NCI-H82 treated with DMSO at 0.1 percent for 48 hours (cell line): ENCODE measurements at regions not wholly inside any gene's neighbourhood (a gene's known extent, or its start where the extent isn't known, plus 50 kb on each side); places are given as distances from the start of the nearest gene placed in this dataset.

ENCODE experiments used
- DNase-seq: peaks from one replicate; lab custom pipeline; 2025; ENCODE audit not compliant: unreplicated experiment; lab: John Stamatoyannopoulos, UW

DNA sequence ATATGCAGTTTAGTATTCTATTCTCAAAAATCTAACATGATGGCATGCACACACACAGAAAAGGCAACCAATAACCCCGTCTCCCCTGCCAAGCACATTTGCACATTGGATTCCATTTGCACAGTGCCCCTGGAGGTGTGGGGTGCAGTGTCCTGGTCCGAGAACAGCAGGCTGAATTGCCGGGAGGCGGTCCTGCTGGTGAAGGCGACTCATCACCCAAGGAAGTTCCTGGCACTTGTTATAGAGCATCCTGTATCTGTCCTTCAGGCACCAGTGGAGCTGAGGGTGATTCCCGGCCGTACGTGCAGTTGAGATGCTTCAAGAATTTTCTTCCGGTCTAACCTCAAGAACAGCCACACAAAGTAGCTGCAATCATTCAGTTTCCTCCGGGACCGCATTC lies 73.0 kb upstream of the RAB12 start:
- DNase-seq, result no peak

DNA sequence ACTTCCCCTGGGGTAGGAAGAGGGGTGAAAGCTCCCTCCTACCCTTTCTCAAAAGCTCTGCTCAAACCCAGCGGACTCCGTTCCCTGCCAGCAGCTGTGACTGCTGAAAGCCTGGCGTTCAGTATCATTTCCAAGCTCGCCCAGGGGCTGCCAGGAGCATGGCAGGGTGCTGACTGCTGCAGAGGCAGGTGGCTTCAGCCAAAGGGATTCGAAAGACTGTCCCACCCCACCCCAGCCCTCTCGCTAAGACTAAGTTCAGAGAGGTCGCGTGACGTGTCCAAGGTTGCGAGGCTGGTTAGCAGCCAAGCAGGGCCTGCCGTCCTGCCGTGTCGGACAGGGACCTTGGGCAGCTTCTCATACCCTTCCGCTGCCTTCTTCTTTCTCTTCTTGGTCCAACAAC lies 72.3 kb upstream of the RAB12 start:
- no peak for DNase-seq

DNA sequence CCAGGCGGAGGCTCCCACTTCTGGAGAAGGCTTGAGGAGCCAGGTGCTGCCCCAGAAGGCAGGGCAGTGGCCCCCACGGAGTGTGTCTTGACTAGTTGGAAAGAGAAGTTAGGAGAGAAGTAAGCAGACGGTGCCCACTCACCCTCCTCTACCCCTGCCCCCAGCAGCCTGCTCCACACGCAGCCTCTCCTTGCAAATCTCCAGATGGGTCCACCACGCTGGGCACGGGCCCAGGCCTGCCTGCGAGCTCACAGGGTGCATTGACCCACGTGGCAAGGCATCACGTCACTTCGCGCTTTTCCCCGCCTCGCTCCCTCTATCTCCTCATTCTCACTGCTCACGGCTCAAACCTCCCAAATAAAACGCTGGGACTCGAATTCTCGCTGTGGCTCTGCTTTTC lies 71.8 kb upstream of the RAB12 start:
- no peak for DNase-seq

DNA sequence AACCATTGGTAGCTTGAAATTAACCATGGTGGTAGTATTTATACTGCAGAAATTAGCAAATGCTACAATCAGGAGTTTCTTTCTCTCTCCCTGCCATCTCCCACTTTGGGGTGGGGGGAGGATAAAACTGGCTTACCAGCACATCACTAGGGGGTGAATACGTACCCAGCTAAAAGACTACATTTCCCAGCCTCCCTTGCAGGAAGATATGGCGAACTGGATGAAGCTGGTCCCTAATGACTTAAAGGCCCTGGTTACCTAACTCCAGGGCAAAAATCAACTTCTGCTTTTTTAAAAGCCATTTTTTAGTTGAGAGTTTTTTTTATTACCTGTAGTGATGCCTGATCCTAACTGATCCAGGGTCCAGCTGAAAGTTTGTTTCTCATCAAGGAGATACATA lies 70.3 kb upstream of the RAB12 start:
- no peak for DNase-seq

DNA sequence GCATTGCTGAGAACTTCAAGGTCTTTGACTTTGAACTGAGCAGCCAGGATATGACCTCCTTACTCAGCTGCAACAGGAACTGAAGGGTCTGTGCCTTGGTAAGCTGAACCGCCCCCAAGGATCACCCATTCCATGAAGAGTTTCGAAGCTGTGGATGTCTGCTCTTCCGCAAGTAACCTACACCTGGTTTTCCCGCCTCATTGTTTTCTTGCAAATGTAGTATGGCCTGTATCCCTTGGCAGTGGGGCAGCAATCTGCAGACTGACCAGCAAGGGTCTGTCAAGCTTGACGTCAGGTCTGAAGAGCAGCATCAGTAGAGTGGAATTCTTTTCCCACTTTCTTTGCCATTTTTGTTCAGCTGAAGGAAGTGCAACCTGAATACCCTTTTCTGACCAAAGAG lies 62.6 kb upstream of the RAB12 start:
- no peak for DNase-seq

- DNase-seq, result no peak
Observed at GRCh38 chr18:8548186-8548585, 61.1 kb upstream of the RAB12 start.

- no peak for DNase-seq
Observed at GRCh38 chr18:8549254-8549757, 59.9 kb upstream of the RAB12 start.

GRCh38 chr18:8552151-8552550 lies 57.1 kb upstream of the RAB12 start:
- DNase-seq, result no peak

DNA sequence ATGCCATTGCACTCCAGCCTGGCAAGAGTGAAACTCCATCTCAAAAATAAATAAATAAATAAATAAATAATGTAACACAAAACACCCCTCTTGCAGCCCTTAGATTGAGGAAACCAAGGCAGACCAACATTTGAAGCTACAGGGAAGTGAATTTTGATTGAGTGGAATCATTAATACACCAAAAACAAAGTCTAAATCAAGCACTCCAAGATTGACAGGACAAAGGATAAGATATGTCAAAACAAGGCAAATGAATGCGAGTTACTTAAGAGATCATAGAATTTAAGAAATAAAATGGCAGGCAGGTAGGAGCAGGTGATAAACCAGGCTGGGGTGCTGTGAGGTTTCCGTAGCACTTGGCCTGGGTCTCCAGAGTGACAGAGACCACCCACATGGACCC lies 54.9 kb upstream of the RAB12 start:
- DNase-seq, result no peak

- DNase-seq, result no peak
Observed at GRCh38 chr18:8556424-8556823, 52.8 kb upstream of the RAB12 start.
